Lower leg skin (tissue), 3 donors: ENCODE measurements at regions not wholly inside any gene's neighbourhood (a gene's known extent, or its start where the extent isn't known, plus 50 kb on each side); places are given as distances from the start of the nearest gene placed in this dataset.

Source experiments
- CTCF ChIP-seq, 3 donors: fragments of 450-650 bp; IDR thresholded peaks; one replicate each; pipeline ENCODE4 v1.5.1; 2016; ENCODE audit warnings: antibody characterized with exemption in 3 of 3, mild to moderate bottlenecking in 3 of 3, moderate library complexity in 2 of 3
- POLR2A ChIP-seq, 2 donors: fragments of 450-650 bp; IDR thresholded peaks; one replicate each; pipeline ENCODE4 v1.6.1; 2016 to 2017; ENCODE audit warnings: antibody characterized with exemption in 2 of 2, mild to moderate bottlenecking in 1 of 2, moderate library complexity in 1 of 2

- no peak for TF ChIP-seq CTCF (IDR thresholded peaks at IDR 0.05)
- no peak for TF ChIP-seq POLR2A (IDR thresholded peaks at IDR 0.05)
Observed at GRCh38 chr2:7182525-7182924, 265.3 kb downstream of the RNF144A start.
